Forelimb muscle (tissue), 1 donor: ENCODE measurements at regions not wholly inside any gene's neighbourhood (a gene's known extent, or its start where the extent isn't known, plus 50 kb on each side); places are given as distances from the start of the nearest gene placed in this dataset.

Experiments used
- DNase-seq: peaks from one replicate; pipeline ENCODE4 v3.0.0-alpha.2; 2013; ENCODE audit warnings: low read depth

DNA sequence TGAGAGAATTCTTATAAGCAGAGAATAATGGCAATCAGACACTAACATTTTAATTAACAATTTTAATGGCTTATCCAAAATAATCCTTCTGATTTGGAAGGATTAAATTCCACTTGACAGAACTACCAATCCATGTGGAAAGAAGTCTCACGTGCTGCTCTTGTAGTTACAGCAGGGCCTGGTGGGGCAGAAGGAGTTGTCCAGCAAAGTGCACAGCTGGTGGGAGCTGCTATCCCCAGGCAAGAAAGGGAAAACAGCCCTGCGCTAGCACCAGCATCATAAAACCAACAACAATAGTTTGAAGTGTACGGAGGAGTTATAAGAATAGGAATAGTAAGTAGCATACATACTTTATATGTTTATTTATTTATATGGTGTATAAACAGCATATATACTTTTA lies 127.4 kb upstream of the TRIM2 start:
- DNase-seq: no peak

DNA sequence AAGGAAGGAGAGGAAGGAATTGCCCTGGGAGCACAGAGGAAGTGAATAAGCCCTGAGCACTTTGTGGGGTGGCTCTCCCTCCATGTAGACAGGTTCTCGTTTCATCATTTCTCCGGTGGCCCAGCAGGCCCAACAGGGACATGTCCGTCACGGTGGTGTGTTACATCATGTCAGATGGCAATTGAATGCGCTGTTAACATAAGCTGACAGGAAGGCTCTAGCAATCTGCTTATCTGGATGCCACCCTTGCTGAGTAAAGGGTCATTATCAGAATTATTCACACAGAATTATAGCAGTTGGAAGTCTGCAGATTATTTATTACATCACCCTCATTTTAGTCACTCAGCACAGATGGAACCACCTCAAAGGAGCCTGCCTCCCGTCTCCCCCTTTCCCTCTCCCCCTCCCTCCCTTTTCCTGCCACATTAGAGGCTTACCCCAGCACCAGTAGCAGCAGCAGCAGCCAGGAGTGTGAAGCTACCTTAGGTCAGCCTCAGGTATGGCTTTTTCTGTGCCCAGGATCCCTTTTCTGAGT lies 124.3 kb upstream of the TRIM2 start:
- DNase-seq: no peak

DNA sequence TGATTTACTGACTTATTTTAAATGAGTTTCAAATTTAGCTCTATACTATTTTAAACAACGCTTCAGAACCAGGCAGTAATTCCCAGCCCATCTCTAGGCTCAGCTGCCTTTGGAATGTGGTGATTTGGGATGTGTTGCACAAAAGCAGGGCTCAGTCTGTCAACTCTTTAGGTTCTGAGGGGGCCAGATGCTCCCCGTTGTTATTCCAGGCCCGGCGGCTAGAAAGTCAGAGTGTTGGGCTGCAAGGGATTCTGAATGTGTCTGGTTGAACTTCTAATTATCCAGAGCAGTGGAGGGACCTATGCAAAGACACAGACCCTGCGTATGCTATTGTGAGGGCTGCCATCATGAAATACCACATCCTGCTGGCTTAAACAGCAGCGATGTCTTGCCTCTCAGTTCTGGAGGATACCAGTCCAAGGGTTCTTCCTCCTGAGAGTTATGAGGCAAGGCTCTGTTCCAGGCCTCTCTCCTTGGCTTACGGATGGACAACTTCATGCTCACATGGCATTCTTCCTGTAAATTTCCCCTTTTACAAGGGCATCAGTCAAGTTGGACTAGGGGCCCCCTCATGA lies 123.2 kb upstream of the TRIM2 start:
- no peak for DNase-seq

- DNase-seq: no peak
Measured at GRCh38 chr4:153081693-153082092, 122.5 kb upstream of the TRIM2 start.

DNA sequence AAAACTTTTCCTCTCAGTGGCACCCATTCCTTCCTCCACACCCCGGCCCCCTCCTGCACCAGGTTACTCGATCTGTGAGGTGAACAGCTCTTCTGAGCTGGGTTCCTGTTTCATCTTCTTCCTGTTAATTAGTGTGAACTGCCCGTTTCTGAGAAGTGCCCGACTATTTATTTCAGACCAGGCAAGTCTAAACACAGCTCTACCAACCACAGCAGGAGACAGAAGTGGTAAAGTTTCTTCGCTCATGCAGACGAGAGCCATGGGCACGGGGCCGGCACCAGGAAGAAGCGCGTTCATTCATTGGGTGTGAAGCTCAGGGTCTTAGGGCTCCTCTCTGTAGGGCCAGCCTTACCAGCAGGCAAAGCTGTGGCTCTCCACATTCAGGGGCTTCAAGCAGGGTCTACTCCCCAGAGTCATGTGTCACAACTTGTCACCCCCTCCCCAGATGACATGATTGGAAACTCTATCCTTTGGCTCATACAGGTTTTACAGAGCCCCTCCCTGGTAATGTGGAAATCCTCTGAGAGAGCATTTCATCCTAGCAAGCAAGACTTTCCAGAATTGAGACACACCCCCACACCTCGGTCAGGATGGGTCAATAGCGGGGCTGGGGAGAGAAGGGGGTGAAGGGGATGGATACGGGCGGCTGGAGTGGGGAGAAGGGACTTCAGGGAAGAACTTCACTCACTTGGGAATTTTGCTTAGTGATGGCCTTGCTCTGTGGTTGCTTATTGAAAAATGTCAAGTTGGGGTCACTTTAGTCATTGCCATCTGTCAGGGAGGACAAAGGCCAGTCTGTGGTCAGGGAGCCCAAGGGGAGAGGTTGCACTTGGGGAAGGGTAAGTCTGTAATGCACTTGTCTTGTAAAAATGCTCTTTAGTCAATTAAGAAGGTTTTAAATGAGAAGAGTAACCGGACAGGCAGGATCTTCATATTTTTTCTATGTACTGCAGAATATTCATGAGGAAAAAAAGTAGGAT lies 121.6 kb upstream of the TRIM2 start:
- DNase-seq: no peak

GRCh38 chr4:153083447-153083947 lies 120.7 kb upstream of the TRIM2 start:
- DNase-seq: peak; percentile 41

DNA sequence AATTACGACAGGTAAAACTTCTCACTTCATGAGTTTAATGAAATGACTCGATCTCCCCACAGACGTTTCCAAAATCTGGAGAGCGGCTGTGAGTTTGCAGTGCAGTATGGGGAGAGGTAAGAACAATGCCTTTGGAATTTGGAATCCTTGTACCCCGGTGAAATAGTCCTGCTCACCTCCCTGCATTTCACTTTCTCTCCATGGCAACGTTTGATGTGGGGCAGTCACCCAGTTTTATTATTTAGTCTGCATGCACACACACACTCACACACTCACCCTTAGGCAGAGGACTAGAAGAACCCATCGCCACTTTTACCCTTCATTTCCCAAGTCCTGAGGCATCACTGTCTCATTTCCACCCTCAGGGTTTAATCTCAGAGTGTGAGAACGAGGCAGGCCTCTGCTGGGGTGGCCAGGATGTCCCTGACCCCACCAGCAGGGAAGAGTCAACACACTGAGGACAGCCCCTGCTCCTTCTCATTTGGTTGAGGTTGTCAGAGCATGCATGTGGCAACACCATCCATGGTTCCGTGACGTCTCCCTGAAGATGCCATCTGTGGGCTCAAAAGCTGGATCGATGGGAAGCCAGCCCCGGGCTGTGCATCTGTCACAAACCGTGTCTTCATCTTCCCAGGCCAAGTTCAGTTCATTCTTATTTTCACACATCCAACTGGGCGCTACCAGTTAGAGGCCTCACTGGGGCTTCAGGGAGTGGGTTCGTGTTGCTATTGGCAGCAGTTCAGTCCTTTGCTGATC lies 119.8 kb upstream of the TRIM2 start:
- no peak for DNase-seq

DNA sequence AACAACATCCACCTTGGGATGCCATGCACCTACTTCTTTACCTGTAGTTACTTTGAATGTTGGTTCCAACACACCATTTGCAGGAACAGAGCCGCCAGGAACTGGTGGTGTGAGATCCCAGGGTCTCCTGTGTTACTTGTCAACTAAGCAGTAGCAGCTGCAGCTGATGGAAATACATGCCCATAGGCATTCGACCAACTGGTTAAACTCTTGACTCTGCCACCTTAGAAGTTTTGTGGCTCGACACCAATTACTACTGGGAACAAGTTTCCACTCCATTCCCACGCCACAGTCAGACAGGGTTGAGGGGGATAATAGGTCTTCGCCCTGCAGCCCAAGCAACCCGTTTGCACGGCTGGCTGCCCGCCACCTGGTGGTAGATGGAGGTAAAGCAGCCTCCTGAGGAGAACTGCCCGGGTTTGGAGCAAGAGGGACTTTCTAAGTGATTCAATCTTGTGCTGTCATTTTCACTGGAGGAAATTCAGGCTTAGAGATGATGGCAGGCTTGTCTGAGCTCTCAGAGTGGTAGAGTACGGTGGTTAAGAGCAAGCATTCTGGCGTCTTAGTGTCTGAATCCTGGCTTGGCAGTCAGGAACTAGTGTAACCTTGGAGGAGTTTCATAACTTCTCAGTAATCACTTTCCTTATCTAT lies 119.1 kb upstream of the TRIM2 start:
- DNase-seq: peak; percentile 20

DNA sequence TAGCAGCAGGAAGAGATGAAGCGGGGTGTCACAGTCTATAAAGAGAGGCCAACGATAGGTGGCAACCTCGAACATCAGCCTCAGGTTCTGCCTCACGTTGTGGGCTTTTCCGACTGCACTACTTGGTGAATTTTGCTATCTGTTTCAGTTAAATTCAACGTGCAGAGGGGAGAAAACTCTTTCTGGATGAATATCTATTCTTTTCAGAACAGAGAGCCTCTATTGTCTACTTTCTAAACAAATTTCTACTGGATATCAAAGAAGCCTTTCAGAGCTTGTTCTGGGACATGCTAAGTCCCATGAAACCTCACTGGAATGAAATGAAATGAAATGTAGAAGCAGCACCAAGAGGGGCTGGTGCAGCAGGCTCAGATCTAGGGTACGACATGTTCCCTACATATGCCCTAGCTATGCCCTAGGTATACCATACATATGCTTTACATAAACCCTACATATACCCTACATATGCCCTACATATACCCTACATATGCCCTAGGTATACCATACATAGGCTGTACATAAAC lies 116.5 kb upstream of the TRIM2 start:
- DNase-seq: no peak

DNA sequence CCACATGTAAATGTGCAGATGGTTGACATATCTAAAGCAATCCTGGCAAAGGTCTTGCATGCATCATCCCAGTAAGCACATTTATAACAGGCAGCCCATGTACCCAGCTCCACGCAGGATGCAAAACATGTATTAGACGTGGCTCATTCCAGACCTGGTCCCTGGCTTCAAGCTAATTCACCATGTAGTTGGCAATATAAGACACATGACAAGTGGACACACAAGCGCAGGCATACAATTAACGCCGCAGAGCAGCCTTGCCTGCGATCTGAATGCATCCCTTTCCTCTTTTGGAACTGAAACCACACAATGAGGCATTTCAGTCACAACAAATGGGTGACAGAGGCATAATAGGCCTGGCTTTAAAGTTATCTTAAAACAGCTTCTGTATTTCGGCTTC lies 114.5 kb upstream of the TRIM2 start:
- DNase-seq: no peak

DNA sequence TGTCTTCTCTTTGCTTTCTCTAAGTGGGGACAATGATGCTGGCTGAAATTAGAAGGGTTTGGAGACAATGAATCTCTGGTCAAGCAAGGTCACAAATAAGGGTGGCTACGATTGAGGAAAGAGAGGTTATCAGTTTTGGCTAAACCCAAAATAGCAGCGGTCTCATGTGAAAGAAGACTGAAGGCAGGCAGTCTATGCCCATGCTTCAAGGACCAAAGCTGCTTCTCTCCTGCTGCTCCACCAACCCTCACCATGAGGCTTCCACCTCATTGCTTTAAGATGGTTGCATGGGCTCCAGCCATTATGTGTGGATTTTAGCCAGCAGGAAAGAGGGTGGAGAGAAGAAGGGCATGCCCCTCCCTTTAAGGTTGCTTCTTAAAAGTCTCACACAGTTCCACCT lies 114.1 kb upstream of the TRIM2 start:
- no peak for DNase-seq

GRCh38 chr4:153090670-153091385 lies 113.4 kb upstream of the TRIM2 start:
- DNase-seq: no peak

DNA sequence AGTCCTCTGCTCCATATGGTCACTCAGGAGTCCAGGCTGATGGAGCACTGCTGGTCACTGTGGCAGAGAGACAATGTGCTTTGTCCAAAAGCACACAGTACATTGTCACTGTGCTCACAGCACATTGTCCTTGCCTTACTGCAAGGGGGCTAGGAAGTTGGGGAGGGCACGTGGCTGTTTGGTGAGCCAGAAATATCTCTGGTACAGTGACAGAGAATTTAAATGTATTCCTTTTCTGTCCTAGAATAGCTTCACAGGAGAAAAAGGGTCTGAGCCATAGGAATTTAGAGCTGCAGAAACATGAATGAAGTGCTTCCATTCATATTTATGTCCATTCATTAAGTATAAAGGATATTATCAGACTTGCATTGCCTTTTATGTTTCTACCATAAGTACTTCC lies 110.8 kb upstream of the TRIM2 start:
- no peak for DNase-seq

GRCh38 chr4:153093802-153094201 lies 110.4 kb upstream of the TRIM2 start:
- DNase-seq: no peak

GRCh38 chr4:153094435-153094834 lies 109.8 kb upstream of the TRIM2 start:
- DNase-seq: no peak

GRCh38 chr4:153095448-153096204 lies 108.6 kb upstream of the TRIM2 start:
- no peak for DNase-seq

DNA sequence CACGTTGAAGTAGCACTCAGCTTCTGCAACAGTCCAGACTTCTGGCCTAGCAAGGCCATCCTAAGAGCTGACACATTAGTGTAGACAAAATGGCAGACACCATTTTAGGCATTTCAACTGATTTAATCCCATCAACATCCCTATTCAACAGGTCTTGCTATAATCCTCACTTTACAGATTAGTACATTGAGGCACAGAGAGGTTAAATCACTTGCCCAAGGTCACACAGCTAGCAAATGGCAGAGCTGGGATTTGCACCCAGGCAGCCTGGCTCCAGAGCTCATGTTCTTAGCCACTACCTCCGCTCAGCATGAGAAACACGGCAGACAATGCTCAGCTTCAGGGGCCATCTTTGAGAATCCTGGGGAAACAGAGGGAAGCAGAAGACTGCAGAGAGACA lies 107.9 kb upstream of the TRIM2 start:
- DNase-seq: no peak

GRCh38 chr4:153098427-153098826 lies 105.8 kb upstream of the TRIM2 start:
- no peak for DNase-seq

DNA sequence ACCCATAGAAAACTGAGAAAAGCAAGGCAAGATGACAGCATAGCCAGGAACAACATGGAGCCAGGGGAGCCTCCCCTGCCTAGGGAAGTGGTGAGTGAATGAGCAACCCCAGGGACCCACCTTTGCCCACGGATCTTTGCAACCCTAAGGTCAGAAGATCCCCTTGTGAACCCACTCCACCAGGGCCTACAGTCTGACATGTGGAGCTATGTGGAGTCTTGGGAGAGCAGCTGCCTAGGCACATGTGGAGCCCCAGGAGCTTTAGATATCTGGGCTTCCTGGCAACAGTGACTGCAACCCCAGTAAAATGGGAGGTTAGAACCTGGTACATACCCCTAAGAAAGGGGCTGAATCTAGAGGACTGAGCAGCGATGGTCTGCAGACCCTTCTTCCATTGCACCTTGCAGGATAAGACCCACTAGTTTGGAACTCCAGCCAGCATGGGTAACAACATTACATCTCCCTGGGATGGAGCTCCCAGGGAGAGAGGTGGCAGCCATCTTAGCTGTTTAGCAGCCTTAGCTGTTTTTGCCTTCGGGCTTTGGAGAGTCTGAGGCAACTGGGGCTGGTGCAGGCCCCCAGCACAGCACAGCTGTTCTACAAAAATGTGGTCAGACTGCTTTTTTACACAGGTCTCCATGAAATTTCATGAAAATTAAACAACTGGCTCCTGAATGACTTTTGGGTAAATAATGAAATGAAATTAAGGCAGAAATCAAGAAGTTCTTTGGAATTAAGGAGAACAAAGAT lies 104.7 kb upstream of the TRIM2 start:
- no peak for DNase-seq
